ENCODE measurements at regions not wholly inside any gene's neighbourhood (a gene's known extent, or its start where the extent isn't known, plus 50 kb on each side); places are given as distances from the start of the nearest gene placed in this dataset.

DNA sequence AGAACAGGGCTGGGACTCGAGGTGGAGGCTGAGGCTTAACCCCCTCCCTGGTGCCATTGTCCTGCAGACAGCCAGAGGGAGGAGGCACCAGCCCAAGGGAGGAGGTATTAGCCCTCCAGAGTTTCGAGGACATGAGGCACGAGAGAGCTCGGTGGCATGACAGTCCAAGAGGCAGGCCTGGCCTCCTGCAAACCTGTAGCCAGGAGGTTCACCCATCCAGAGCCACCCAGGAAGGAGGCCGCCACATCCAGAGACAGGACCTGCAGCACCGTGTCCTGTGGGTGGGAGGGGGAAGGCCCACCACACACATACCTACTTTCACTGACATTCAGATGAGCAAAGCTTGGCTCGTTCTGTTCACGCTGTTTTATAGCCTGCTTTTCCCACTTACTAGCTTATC lies 75.2 kb upstream of the ADAMTS2 start:
- Histone ChIP-seq H4K20me1 (replicated peaks; ENCODE audit: control insufficient read depth, extremely low read depth, insufficient read depth, low read length) (no peaks in the 10 kb centered on the region), H3K36me3 (ENCODE audit: control insufficient read depth in 2 of 2, extremely low read depth in 1 of 2, insufficient read depth in 2 of 2, low read length in 2 of 2) (no peaks in the 10 kb centered on the region), H2AFZ (ENCODE audit: low read depth, low read length) (no peak overlapping the region), H3K4me2 (ENCODE audit: insufficient read depth, low read length) (no peak overlapping the region), H3K4me3 (replicated peaks in 1 of 3; ENCODE audit: insufficient read depth in 1 of 3, low read depth in 1 of 3, low read length in 3 of 3) (no peak overlapping the region), H3K9me3 (replicated peaks; ENCODE audit: control insufficient read depth, insufficient read depth, low read length) (peaks cover 12% of the 10 kb centered on the region), H3K27ac (ENCODE audit: insufficient read depth, low read depth, low read length) (no peak overlapping the region), H3K27me3 (ENCODE audit: control insufficient read depth in 2 of 2, insufficient read depth in 2 of 2, low read length in 2 of 2) (no peaks in the 10 kb centered on the region), H3K4me1 (ENCODE audit: control insufficient read depth, extremely low read depth, insufficient read depth, low read length) (no peaks in the 10 kb centered on the region), H3K9ac (replicated peaks; ENCODE audit: extremely low read depth, insufficient read depth, low read length) (no peak overlapping the region), H3K9me1 (replicated peaks; ENCODE audit: control insufficient read depth, extremely low read depth, insufficient read depth, low read length) (no peaks in the 10 kb centered on the region), H3K79me2 (ENCODE audit: control insufficient read depth, insufficient read depth, low read length) (no peaks in the 10 kb centered on the region)
- intact Hi-C loops (cut with micrococcal nuclease): no loop called here
- POLR2A ChIA-PET: no interaction called here
- CTCF ChIA-PET: no interaction called here
- no TSS peak for BruUV-seq (replicated peaks)
- no peak for DNase-seq (ENCODE audit: low read depth, low spot score)
- TF ChIP-seq CTCF (IDR thresholded peaks at IDR 0.05; ENCODE audit: extremely low read depth in 1 of 2, insufficient read depth in 1 of 2, low read depth in 1 of 2, low read length in 2 of 2): no peak
- no peak for TF ChIP-seq POLR2AphosphoS5 (IDR thresholded peaks at IDR 0.05; ENCODE audit: insufficient read depth, low read depth, low read length)
- TF ChIP-seq GATA2 (IDR thresholded peaks at IDR 0.05; ENCODE audit: insufficient read depth, insufficient read length, low read depth, low read length): no peak
- TF ChIP-seq JUN (IDR thresholded peaks at IDR 0.05; ENCODE audit: borderline replicate concordance, insufficient read depth, insufficient read length, low read depth): no peak
- no peak for TF ChIP-seq MYC (IDR thresholded peaks at IDR 0.05; ENCODE audit: low read depth, low read length)
- no peak for TF ChIP-seq POLR2A (IDR thresholded peaks at IDR 0.05; ENCODE audit: low read depth, low read length)
- TF ChIP-seq, protein P1, sequence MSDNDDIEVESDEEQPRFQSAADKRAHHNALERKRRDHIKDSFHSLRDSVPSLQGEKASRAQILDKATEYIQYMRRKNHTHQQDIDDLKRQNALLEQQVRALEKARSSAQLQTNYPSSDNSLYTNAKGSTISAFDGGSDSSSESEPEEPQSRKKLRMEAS (IDR thresholded peaks at IDR 0.05; ENCODE audit: insufficient read depth, insufficient read length): no peak
- no peak for TF ChIP-seq FOS (IDR thresholded peaks at IDR 0.05; ENCODE audit: borderline replicate concordance, insufficient read depth, low read length)
- no peak for TF ChIP-seq EZH2 (IDR thresholded peaks at IDR 0.05; ENCODE audit: borderline replicate concordance, low read depth, low read length, severe bottlenecking)
- FAIRE-seq: no peak
- dilution Hi-C loops (cut with MboI; ENCODE audit: extremely low pct_ligation_motif_present, low sequenced_read_pairs): no loop called here

Measured in endothelial cell of umbilical vein (primary cell).